ENCODE measurements at regions not wholly inside any gene's neighbourhood (a gene's known extent, or its start where the extent isn't known, plus 50 kb on each side); places are given as distances from the start of the nearest gene placed in this dataset.

DNA sequence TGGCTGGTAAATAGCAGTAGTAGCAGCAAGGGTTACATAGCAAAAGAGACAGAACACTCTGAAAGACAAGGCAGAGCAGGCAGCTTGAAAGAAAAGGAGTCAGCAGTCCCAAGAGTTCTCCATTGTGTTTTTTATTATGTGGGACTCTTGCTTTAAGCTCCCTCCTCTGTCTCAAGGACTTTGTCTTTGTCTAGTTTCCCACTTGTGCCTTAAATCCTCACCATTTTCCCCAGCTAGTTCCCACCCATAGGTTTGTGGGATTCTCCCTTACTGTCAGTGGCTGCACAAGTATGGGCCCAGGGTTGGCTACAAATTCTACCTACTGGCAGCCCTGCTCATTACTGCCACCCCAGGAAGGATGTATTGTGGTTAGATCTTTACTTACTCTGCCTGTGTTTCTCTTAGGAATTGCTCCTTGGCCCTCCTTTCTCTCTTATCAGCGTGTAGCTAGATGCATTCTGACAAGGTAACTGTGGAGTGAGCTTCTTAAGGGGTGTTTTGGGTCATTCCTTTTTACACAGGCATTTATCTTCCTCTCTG, 413.4 kb upstream of the PCDH9 start:
- no peak for ATAC-seq
- TF ChIP-seq, protein P1, sequence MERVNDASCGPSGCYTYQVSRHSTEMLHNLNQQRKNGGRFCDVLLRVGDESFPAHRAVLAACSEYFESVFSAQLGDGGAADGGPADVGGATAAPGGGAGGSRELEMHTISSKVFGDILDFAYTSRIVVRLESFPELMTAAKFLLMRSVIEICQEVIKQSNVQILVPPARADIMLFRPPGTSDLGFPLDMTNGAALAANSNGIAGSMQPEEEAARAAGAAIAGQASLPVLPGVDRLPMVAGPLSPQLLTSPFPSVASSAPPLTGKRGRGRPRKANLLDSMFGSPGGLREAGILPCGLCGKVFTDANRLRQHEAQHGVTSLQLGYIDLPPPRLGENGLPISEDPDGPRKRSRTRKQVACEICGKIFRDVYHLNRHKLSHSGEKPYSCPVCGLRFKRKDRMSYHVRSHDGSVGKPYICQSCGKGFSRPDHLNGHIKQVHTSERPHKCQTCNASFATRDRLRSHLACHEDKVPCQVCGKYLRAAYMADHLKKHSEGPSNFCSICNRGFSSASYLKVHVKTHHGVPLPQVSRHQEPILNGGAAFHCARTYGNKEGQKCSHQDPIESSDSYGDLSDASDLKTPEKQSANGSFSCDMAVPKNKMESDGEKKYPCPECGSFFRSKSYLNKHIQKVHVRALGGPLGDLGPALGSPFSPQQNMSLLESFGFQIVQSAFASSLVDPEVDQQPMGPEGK (CRISPR knock-in tag; IDR thresholded peaks at IDR 0.05; ENCODE audit: borderline replicate concordance): no peak
- TF ChIP-seq PPARA (CRISPR knock-in tag; IDR thresholded peaks at IDR 0.05; ENCODE audit: borderline replicate concordance): no peak

DNA sequence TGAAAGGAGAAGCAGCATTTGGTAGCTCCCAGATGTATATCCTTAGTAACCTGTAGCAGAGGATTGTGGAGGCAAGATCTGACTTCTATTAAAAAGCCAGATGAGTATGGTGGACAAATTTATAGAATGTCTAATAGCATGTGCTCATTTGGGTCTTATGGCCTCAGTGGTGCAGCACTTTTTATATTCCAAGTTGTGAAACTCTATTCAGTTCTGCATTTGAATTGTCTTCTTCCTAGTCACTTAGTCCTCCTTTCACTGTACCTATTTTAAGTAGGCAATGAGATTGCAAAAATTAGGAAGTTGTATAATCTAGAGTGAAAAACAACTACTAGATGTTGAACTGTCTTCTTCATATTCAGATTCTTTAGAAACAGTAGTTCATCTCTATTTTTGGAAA, 412.5 kb upstream of the PCDH9 start:
- TF ChIP-seq, protein P1 (CRISPR knock-in tag; IDR thresholded peaks at IDR 0.05; ENCODE audit: borderline replicate concordance): no peak
- TF ChIP-seq ESRRG (CRISPR knock-in tag; IDR thresholded peaks at IDR 0.05) (no peak), TOX (CRISPR knock-in tag; IDR thresholded peaks at IDR 0.05; ENCODE audit: borderline replicate concordance) (no peak), ZNF70 (CRISPR knock-in tag; IDR thresholded peaks at IDR 0.05) (no peak), ARNTL (CRISPR knock-in tag; IDR thresholded peaks at IDR 0.05; ENCODE audit: borderline replicate concordance, low read depth) (no peak), RARB (CRISPR knock-in tag; IDR thresholded peaks at IDR 0.05) (no peak), TCF4 (CRISPR knock-in tag; IDR thresholded peaks at IDR 0.05; ENCODE audit: borderline replicate concordance) (no peak), ZC3H10 (CRISPR knock-in tag; IDR thresholded peaks at IDR 0.05) (no peak), OSR1 (CRISPR knock-in tag; IDR thresholded peaks at IDR 0.05) (no peak), ZNF565 (CRISPR knock-in tag; conservative IDR thresholded peaks at IDR 0.05; ENCODE audit: low read depth) (no peak), ZFP3 (CRISPR knock-in tag; IDR thresholded peaks at IDR 0.05) (no peak)
- TF ChIP-seq, protein P2, sequence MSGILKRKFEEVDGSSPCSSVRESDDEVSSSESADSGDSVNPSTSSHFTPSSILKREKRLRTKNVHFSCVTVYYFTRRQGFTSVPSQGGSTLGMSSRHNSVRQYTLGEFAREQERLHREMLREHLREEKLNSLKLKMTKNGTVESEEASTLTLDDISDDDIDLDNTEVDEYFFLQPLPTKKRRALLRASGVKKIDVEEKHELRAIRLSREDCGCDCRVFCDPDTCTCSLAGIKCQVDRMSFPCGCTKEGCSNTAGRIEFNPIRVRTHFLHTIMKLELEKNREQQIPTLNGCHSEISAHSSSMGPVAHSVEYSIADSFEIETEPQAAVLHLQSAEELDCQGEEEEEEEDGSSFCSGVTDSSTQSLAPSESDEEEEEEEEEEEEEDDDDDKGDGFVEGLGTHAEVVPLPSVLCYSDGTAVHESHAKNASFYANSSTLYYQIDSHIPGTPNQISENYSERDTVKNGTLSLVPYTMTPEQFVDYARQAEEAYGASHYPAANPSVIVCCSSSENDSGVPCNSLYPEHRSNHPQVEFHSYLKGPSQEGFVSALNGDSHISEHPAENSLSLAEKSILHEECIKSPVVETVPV (CRISPR knock-in tag; IDR thresholded peaks at IDR 0.05): no peak
- TF ChIP-seq, protein P3, sequence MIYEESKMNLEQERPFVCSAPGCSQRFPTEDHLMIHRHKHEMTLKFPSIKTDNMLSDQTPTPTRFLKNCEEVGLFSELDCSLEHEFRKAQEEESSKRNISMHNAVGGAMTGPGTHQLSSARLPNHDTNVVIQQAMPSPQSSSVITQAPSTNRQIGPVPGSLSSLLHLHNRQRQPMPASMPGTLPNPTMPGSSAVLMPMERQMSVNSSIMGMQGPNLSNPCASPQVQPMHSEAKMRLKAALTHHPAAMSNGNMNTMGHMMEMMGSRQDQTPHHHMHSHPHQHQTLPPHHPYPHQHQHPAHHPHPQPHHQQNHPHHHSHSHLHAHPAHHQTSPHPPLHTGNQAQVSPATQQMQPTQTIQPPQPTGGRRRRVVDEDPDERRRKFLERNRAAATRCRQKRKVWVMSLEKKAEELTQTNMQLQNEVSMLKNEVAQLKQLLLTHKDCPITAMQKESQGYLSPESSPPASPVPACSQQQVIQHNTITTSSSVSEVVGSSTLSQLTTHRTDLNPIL (CRISPR knock-in tag; IDR thresholded peaks at IDR 0.05; ENCODE audit: low read depth): no peak
- ATAC-seq: no peak

DNA sequence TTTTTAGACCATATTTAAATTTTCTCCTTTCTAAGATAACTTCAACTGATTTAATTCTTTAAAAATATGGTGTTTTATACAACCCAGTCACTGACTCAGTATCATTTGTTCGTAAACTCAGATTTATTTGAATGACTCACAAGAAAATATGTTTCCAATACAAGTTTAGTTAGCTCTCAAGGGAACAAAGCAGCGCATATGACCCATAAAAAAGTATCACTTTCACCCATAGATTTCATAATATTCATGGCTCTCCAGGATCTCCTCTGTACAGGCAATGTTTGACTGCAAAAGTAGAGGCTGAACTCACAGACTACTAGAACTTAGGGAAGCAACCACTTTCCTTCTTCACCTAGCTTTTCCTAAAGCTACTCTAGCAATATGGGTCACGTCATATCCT, 405.6 kb upstream of the PCDH9 start:
- no peak for ATAC-seq
- no peak for TF ChIP-seq TCF4 (CRISPR knock-in tag; IDR thresholded peaks at IDR 0.05; ENCODE audit: borderline replicate concordance)
- no peak for TF ChIP-seq ZFP3 (CRISPR knock-in tag; IDR thresholded peaks at IDR 0.05)
- no peak for TF ChIP-seq PPARA (CRISPR knock-in tag; IDR thresholded peaks at IDR 0.05; ENCODE audit: borderline replicate concordance)
- TF ChIP-seq OSR1 (CRISPR knock-in tag; IDR thresholded peaks at IDR 0.05): no peak
- no peak for TF ChIP-seq ZFP30 (CRISPR knock-in tag; IDR thresholded peaks at IDR 0.05)
- TF ChIP-seq, protein P3 (CRISPR knock-in tag; IDR thresholded peaks at IDR 0.05; ENCODE audit: low read depth): no peak
- TF ChIP-seq, protein P4, sequence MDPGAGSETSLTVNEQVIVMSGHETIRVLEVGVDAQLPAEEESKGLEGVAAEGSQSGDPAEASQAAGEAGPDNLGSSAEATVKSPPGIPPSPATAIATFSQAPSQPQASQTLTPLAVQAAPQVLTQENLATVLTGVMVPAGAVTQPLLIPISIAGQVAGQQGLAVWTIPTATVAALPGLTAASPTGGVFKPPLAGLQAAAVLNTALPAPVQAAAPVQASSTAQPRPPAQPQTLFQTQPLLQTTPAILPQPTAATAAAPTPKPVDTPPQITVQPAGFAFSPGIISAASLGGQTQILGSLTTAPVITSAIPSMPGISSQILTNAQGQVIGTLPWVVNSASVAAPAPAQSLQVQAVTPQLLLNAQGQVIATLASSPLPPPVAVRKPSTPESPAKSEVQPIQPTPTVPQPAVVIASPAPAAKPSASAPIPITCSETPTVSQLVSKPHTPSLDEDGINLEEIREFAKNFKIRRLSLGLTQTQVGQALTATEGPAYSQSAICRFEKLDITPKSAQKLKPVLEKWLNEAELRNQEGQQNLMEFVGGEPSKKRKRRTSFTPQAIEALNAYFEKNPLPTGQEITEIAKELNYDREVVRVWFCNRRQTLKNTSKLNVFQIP (CRISPR knock-in tag; IDR thresholded peaks at IDR 0.05; ENCODE audit: borderline replicate concordance, low read depth): no peak
- TF ChIP-seq ZNF8 (CRISPR knock-in tag; IDR thresholded peaks at IDR 0.05): no peak
- TF ChIP-seq ZNF565 (CRISPR knock-in tag; conservative IDR thresholded peaks at IDR 0.05; ENCODE audit: low read depth): no peak
- no peak for TF ChIP-seq ISL1 (CRISPR knock-in tag; IDR thresholded peaks at IDR 0.05)
- TF ChIP-seq, protein P2 (CRISPR knock-in tag; IDR thresholded peaks at IDR 0.05): no peak
